IPS-NIHi7 (cell line): ENCODE measurements at regions not wholly inside any gene's neighbourhood (a gene's known extent, or its start where the extent isn't known, plus 50 kb on each side); places are given as distances from the start of the nearest gene placed in this dataset.
"Not testable (repeated sequence)": the region's sequence is repeated elsewhere in the genome, so short reads cannot be mapped to it uniquely, and the experiment has no call there.

Source experiments
- DNase-seq: peaks from one replicate; pipeline ENCODE4 v3.0.0; 2012; ENCODE audit warnings: mixed read lengths; ENCODE audit errors: extremely low spot score

GRCh38 chr2:49686291-49686690 is 532.0 kb upstream of the FSHR start:
- no peak for DNase-seq

GRCh38 chr2:49677227-49677626 is 522.9 kb upstream of the FSHR start:
- no peak for DNase-seq

- no peak for DNase-seq
These were observed 510.5 kb upstream of the FSHR start for GRCh38 chr2:49664827-49665226.

- no peak for DNase-seq
These were observed 507.5 kb upstream of the FSHR start for GRCh38 chr2:49661809-49662208.

GRCh38 chr2:49656853-49657252 is 502.5 kb upstream of the FSHR start:
- DNase-seq, result no peak

- no peak for DNase-seq
These were observed 488.8 kb upstream of the FSHR start for GRCh38 chr2:49643149-49643548.

- DNase-seq, result no peak
These were observed 486.3 kb upstream of the FSHR start for GRCh38 chr2:49640630-49641029.

- DNase-seq, result peak; percentile 8
These were observed 466.7 kb upstream of the FSHR start for GRCh38 chr2:49621016-49621415.

GRCh38 chr2:49619804-49620203 is 465.5 kb upstream of the FSHR start:
- peak; percentile 46 for DNase-seq

GRCh38 chr2:49618491-49618890 is 464.2 kb upstream of the FSHR start:
- DNase-seq, result no peak

GRCh38 chr2:49616800-49617199 is 462.5 kb upstream of the FSHR start:
- peak; percentile 41 for DNase-seq

- not testable (repeated sequence) for DNase-seq
These were observed 457.5 kb upstream of the FSHR start for GRCh38 chr2:49611796-49612195.

- DNase-seq, result no peak
These were observed 446.2 kb upstream of the FSHR start for GRCh38 chr2:49600524-49600923.

- DNase-seq, result no peak
These were observed 443.9 kb upstream of the FSHR start for GRCh38 chr2:49598231-49598630.

GRCh38 chr2:49585921-49586320 is 431.6 kb upstream of the FSHR start:
- no peak for DNase-seq

- no peak for DNase-seq
These were observed 428.6 kb upstream of the FSHR start for GRCh38 chr2:49582946-49583345.

- DNase-seq, result no peak
These were observed 422.7 kb upstream of the FSHR start for GRCh38 chr2:49577041-49577440.

GRCh38 chr2:49569176-49569575 is 414.9 kb upstream of the FSHR start:
- DNase-seq, result no peak

GRCh38 chr2:49567811-49568600 is 413.7 kb upstream of the FSHR start:
- DNase-seq, result no peak

GRCh38 chr2:49567021-49567420 is 412.7 kb upstream of the FSHR start:
- no peak for DNase-seq

GRCh38 chr2:49553658-49554057 is 399.3 kb upstream of the FSHR start:
- no peak for DNase-seq

- no peak for DNase-seq
These were observed 378.4 kb upstream of the FSHR start for GRCh38 chr2:49532702-49533101.

GRCh38 chr2:49515996-49516782 is 361.9 kb upstream of the FSHR start:
- DNase-seq, result no peak
